ENCODE measurements at regions not wholly inside any gene's neighbourhood (a gene's known extent, or its start where the extent isn't known, plus 50 kb on each side); places are given as distances from the start of the nearest gene placed in this dataset.

GRCh38 chr6:115468272-115469005 lies 592.3 kb downstream of the FRK start:
- no peak overlapping the region; a peak in 1 of 7 replicates for H3K9ac ChIP-seq (replicated peaks in 1 of 4; ENCODE audit: extremely low read depth in 1 of 4, low read depth in 3 of 4, low read length in 3 of 4)
- H3K9me3 ChIP-seq (ENCODE audit: insufficient read depth in 2 of 2, low read depth in 1 of 2, low read length in 1 of 2), result peaks cover 0 to 4% of the 10 kb centered on the region in 2 experiments; a peak in 3 of 4 replicates
- no peaks in the 10 kb centered on the region for H3K79me2 ChIP-seq (ENCODE audit: control insufficient read depth in 1 of 2, insufficient read depth in 2 of 2, low read length in 2 of 2)
- no peak overlapping the region for H3K4me2 ChIP-seq (ENCODE audit: insufficient read depth in 1 of 2, low read depth in 2 of 2, low read length in 2 of 2)
- no peak overlapping the region for H4K8ac ChIP-seq (ENCODE audit: extremely low read depth, insufficient read depth, low read length)
- no peak overlapping the region for H3K27ac ChIP-seq (ENCODE audit: low read depth, low read length)
- no peak overlapping the region for H2AK5ac ChIP-seq (ENCODE audit: low read depth, low read length)
- no peaks in the 10 kb centered on the region for H3K79me1 ChIP-seq (ENCODE audit: low read depth, low read length)
- H4K91ac ChIP-seq (replicated peaks; ENCODE audit: insufficient read length, low read length), result no peak overlapping the region
- DNase-seq (ENCODE audit: low read depth in 1 of 2, low spot score in 2 of 2), result no peak
- H3K27me3 ChIP-seq (replicated peaks in 1 of 4; ENCODE audit: control insufficient read depth in 3 of 4, extremely low read depth in 1 of 4, insufficient read depth in 3 of 4, low read length in 3 of 4), result no peaks in the 10 kb centered on the region
- no peaks in the 10 kb centered on the region for H3K4me1 ChIP-seq (replicated peaks in 1 of 4; ENCODE audit: control insufficient read depth in 3 of 4, insufficient read depth in 4 of 4, low read length in 3 of 4)
- FAIRE-seq, result no peak
- no peak overlapping the region for H2BK15ac ChIP-seq (ENCODE audit: low read length)
- no peaks in the 10 kb centered on the region for H3K23me2 ChIP-seq (ENCODE audit: low read depth, low read length)
- no peak overlapping the region for H2BK120ac ChIP-seq (replicated peaks; ENCODE audit: low read depth, low read length)
- no peaks in the 10 kb centered on the region; a peak in 1 of 8 replicates for H3K36me3 ChIP-seq (ENCODE audit: control insufficient read depth in 2 of 4, insufficient read depth in 4 of 4, low read length in 3 of 4)
- H2BK12ac ChIP-seq (ENCODE audit: low read depth, low read length), result no peak overlapping the region
- ChIA-PET CTCF (ENCODE audit: partially characterized antibody) (interaction anchor here (0.6 to 1.2 kb wide), 3 partner anchors 19 to 428 kb away, joined by 3 read pairs; no protein-coding TSS in a partner anchor), POLR2A (ENCODE audit: partially characterized antibody) (no interaction called here)
- no peak overlapping the region for H2BK20ac ChIP-seq (ENCODE audit: low read length)
- H3K14ac ChIP-seq (ENCODE audit: insufficient read length), result no peak overlapping the region
- WGBS, 2 experiments (ENCODE audit: extremely low coverage in 1 of 2, insufficient coverage in 1 of 2, insufficient read length in 1 of 2, insufficient replicate concordance in 2 of 2, low coverage in 1 of 2, low lambda C conversion rate in 2 of 2, missing lambda C conversion rate in 1 of 2), result 90% methylated on average over 6 of the region's 6 CpGs; no CpG with 5 or more reads in 1 of the 2 experiments
- no peak overlapping the region for H2AFZ ChIP-seq (ENCODE audit: low read length)
- no peak overlapping the region for H3K56ac ChIP-seq (replicated peaks; ENCODE audit: insufficient read length, low read depth, low read length)
- H2BK5ac ChIP-seq (ENCODE audit: low read depth, low read length), result no peak overlapping the region
- H3K23ac ChIP-seq (ENCODE audit: insufficient read length), result no peak overlapping the region
- no peak overlapping the region for H3K4ac ChIP-seq (replicated peaks; ENCODE audit: insufficient read length, low read depth, low read length)
- no peak overlapping the region for H3K18ac ChIP-seq (ENCODE audit: extremely low read depth, low read length)
- H3K4me3 ChIP-seq (ENCODE audit: extremely low read depth in 1 of 4, insufficient read depth in 2 of 4, low read depth in 3 of 4, low read length in 4 of 4), result no peak overlapping the region
- TF ChIP-seq RAD21 (IDR thresholded peaks at IDR 0.05 in 1 of 2, conservative IDR thresholded peaks at IDR 0.05 in 1 of 2; ENCODE audit: low read depth in 2 of 2, low read length in 2 of 2) (0 out of 4 replicates have a peak, but pooled peaks of 1 of the 2 experiments have one; percentile 1), CHD2 (IDR thresholded peaks at IDR 0.05; ENCODE audit: low read length) (no peak), RBBP5 (IDR thresholded peaks at IDR 0.05; ENCODE audit: borderline replicate concordance, low read depth, low read length) (no peak), SAP30 (IDR thresholded peaks at IDR 0.05; ENCODE audit: insufficient read depth, insufficient replicate concordance, low read length) (no peak)
- TF ChIP-seq, protein P1, sequence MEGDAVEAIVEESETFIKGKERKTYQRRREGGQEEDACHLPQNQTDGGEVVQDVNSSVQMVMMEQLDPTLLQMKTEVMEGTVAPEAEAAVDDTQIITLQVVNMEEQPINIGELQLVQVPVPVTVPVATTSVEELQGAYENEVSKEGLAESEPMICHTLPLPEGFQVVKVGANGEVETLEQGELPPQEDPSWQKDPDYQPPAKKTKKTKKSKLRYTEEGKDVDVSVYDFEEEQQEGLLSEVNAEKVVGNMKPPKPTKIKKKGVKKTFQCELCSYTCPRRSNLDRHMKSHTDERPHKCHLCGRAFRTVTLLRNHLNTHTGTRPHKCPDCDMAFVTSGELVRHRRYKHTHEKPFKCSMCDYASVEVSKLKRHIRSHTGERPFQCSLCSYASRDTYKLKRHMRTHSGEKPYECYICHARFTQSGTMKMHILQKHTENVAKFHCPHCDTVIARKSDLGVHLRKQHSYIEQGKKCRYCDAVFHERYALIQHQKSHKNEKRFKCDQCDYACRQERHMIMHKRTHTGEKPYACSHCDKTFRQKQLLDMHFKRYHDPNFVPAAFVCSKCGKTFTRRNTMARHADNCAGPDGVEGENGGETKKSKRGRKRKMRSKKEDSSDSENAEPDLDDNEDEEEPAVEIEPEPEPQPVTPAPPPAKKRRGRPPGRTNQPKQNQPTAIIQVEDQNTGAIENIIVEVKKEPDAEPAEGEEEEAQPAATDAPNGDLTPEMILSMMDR (IDR thresholded peaks at IDR 0.05; ENCODE audit: control extremely low read depth in 1 of 3, insufficient read depth in 1 of 3, low read depth in 1 of 3, low read length in 3 of 3), result peak in 1 of 3 experiments; percentile 12; a peak in 1 of 4 replicates
- H4K5ac ChIP-seq (ENCODE audit: insufficient read length, low read depth, low read length), result no peak overlapping the region
- H4K20me1 ChIP-seq (replicated peaks in 1 of 2; ENCODE audit: control insufficient read depth in 1 of 2, insufficient read depth in 2 of 2, low read length in 2 of 2), result no peaks in the 10 kb centered on the region
